ENCODE measurements at regions not wholly inside any gene's neighbourhood (a gene's known extent, or its start where the extent isn't known, plus 50 kb on each side); places are given as distances from the start of the nearest gene placed in this dataset.

- no peak for DNase-seq
Observed at GRCh38 chr1:96334236-96334557, 387.4 kb upstream of the PTBP2 start.

- no peak for DNase-seq
Observed at GRCh38 chr1:96338622-96339021, 383.0 kb upstream of the PTBP2 start.

- no peak for DNase-seq
Observed at GRCh38 chr1:96340686-96341085, 380.9 kb upstream of the PTBP2 start.

GRCh38 chr1:96346719-96347118 lies 374.9 kb upstream of the PTBP2 start:
- DNase-seq = no peak

GRCh38 chr1:96349896-96350295 lies 371.7 kb upstream of the PTBP2 start:
- DNase-seq = no peak

- no peak for DNase-seq
Observed at GRCh38 chr1:96352733-96353132, 368.9 kb upstream of the PTBP2 start.

GRCh38 chr1:96355521-96355920 lies 366.1 kb upstream of the PTBP2 start:
- no peak for DNase-seq

GRCh38 chr1:96355961-96356360 lies 365.6 kb upstream of the PTBP2 start:
- DNase-seq = no peak

- no peak for DNase-seq
Observed at GRCh38 chr1:96357141-96357765, 364.3 kb upstream of the PTBP2 start.

- no peak for DNase-seq
Observed at GRCh38 chr1:96358057-96358456, 363.5 kb upstream of the PTBP2 start.

GRCh38 chr1:96360036-96360795 lies 361.4 kb upstream of the PTBP2 start:
- no peak for DNase-seq

- DNase-seq = no peak
Observed at GRCh38 chr1:96361271-96361856, 360.2 kb upstream of the PTBP2 start.

GRCh38 chr1:96361961-96362360 lies 359.6 kb upstream of the PTBP2 start:
- no peak for DNase-seq

GRCh38 chr1:96362623-96363022 lies 359.0 kb upstream of the PTBP2 start:
- no peak for DNase-seq

- no peak for DNase-seq
Observed at GRCh38 chr1:96363826-96364225, 357.8 kb upstream of the PTBP2 start.

GRCh38 chr1:96364576-96364975 lies 357.0 kb upstream of the PTBP2 start:
- DNase-seq = no peak

GRCh38 chr1:96365076-96365475 lies 356.5 kb upstream of the PTBP2 start:
- no peak for DNase-seq

- no peak for DNase-seq
Observed at GRCh38 chr1:96365596-96366390, 355.8 kb upstream of the PTBP2 start.

- DNase-seq = no peak
Observed at GRCh38 chr1:96366516-96366915, 355.1 kb upstream of the PTBP2 start.

- no peak for DNase-seq
Observed at GRCh38 chr1:96367791-96368190, 353.8 kb upstream of the PTBP2 start.

- DNase-seq = no peak
Observed at GRCh38 chr1:96370757-96371156, 350.8 kb upstream of the PTBP2 start.

GRCh38 chr1:96372881-96373280 lies 348.7 kb upstream of the PTBP2 start:
- no peak for DNase-seq

GRCh38 chr1:96374076-96374762 lies 347.4 kb upstream of the PTBP2 start:
- no peak for DNase-seq

Data from NCI-H1436 treated with DMSO at 0.1 percent for 48 hours (cell line).